ENCODE measurements at regions not wholly inside any gene's neighbourhood (a gene's known extent, or its start where the extent isn't known, plus 50 kb on each side); places are given as distances from the start of the nearest gene placed in this dataset.

DNA sequence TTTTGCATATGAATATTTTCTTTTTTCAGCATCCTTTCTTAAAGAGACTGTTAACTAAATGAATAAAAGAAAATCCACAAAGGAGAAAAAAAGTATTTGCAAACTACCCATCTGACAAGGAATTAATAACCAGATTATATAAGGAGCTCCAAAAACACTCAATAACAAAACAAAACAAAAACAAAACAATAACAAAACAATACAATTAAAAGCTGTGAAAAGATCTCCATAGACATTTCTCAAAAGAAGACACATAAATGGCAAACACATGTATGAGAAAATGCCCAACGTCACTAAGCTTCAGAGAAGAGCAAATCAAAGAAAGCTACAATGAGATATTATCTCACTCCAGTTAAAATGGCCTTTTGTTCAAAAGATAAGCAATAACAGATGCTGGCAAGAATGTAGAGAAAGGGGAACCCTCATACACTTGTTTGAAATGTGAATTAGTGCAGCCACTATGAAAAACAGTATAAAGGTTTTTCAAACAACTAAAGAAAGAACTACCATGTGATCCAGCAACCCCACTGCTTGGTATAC, 1310.0 kb upstream of the EYS start:
- DNase-seq, result no peak
- no TSS peak for BruUV-seq (replicated peaks)
- Mint-ChIP-seq H3K9me3 (ENCODE audit: low read depth, unreplicated experiment) (peaks cover 2% of the 10 kb centered on the region), H3K27me3 (ENCODE audit: unreplicated experiment) (no peaks in the 10 kb centered on the region), H3K4me3 (ENCODE audit: low read depth, unreplicated experiment) (no peak overlapping the region), H3K36me3 (ENCODE audit: insufficient read depth, unreplicated experiment) (no peaks in the 10 kb centered on the region), H3K27ac (ENCODE audit: unreplicated experiment) (no peak overlapping the region), H3K4me1 (ENCODE audit: low read depth, unreplicated experiment) (no peaks in the 10 kb centered on the region)
- intact Hi-C loops (cut with micrococcal nuclease; ENCODE audit: unreplicated experiment), result no loop called here
- CTCF ChIA-PET, result no interaction called here
- TF ChIP-seq, protein P1, sequence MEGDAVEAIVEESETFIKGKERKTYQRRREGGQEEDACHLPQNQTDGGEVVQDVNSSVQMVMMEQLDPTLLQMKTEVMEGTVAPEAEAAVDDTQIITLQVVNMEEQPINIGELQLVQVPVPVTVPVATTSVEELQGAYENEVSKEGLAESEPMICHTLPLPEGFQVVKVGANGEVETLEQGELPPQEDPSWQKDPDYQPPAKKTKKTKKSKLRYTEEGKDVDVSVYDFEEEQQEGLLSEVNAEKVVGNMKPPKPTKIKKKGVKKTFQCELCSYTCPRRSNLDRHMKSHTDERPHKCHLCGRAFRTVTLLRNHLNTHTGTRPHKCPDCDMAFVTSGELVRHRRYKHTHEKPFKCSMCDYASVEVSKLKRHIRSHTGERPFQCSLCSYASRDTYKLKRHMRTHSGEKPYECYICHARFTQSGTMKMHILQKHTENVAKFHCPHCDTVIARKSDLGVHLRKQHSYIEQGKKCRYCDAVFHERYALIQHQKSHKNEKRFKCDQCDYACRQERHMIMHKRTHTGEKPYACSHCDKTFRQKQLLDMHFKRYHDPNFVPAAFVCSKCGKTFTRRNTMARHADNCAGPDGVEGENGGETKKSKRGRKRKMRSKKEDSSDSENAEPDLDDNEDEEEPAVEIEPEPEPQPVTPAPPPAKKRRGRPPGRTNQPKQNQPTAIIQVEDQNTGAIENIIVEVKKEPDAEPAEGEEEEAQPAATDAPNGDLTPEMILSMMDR (IDR thresholded peaks at IDR 0.05; ENCODE audit: unreplicated experiment), result no peak

DNA sequence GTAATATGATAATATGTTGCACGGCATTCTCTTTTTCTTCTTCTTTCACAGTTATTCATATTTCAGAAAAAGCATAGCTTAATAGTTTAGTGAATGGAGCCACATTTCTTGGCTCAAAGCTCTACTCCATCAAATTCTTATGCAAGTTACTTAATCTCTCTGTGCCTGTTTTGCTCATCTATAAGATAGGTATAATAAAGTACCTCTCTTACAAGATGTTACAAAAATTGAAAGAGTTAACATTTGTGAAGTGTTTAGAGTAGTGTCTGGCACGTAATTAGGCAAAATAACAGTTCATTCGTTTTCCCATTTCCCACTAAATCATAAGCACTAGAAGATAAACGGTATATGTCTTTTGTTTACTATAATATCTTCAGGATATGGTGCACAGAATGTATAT, 1304.4 kb upstream of the EYS start:
- no TSS peak for BruUV-seq (replicated peaks)
- TF ChIP-seq, protein P1 (IDR thresholded peaks at IDR 0.05; ENCODE audit: unreplicated experiment), result no peak
- H3K27ac Mint-ChIP-seq (ENCODE audit: unreplicated experiment), result no peak overlapping the region
- no peaks in the 10 kb centered on the region for H3K4me1 Mint-ChIP-seq (ENCODE audit: low read depth, unreplicated experiment)
- no peaks in the 10 kb centered on the region for H3K27me3 Mint-ChIP-seq (ENCODE audit: unreplicated experiment)
- CTCF ChIA-PET, result no interaction called here
- H3K36me3 Mint-ChIP-seq (ENCODE audit: insufficient read depth, unreplicated experiment), result no peaks in the 10 kb centered on the region
- no peak overlapping the region for H3K4me3 Mint-ChIP-seq (ENCODE audit: low read depth, unreplicated experiment)
- intact Hi-C loops (cut with micrococcal nuclease; ENCODE audit: unreplicated experiment), result no loop called here
- no peak for DNase-seq
- peaks cover 9% of the 10 kb centered on the region for H3K9me3 Mint-ChIP-seq (ENCODE audit: low read depth, unreplicated experiment)

DNA sequence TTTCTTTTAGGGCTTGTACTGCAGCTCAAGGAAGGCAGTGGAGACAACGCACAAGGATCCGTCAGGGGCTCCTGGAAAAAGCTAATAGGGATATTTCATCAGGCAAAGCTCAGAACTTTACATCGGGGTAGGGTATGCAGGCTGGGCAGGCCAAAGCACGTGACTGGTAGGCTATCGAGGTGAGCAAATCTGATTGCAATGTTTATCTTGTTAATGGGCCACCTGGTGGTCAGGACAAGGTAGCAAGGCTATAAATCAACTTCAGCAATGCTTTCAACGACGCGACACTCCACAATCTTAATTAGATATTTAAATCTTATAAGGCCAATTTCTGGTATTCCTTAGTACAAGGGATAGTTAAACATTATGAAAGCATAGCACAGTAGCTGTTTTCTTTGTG, 1302.8 kb upstream of the EYS start:
- no peak for DNase-seq
- intact Hi-C loops (cut with micrococcal nuclease; ENCODE audit: unreplicated experiment), result no loop called here
- TF ChIP-seq, protein P1 (IDR thresholded peaks at IDR 0.05; ENCODE audit: unreplicated experiment), result no peak
- H3K4me3 Mint-ChIP-seq (ENCODE audit: low read depth, unreplicated experiment), result no peak overlapping the region
- CTCF ChIA-PET, result no interaction called here
- peaks cover 9% of the 10 kb centered on the region for H3K9me3 Mint-ChIP-seq (ENCODE audit: low read depth, unreplicated experiment)
- H3K27me3 Mint-ChIP-seq (ENCODE audit: unreplicated experiment), result no peaks in the 10 kb centered on the region
- BruUV-seq (replicated peaks), result no TSS peak
- H3K27ac Mint-ChIP-seq (ENCODE audit: unreplicated experiment), result no peak overlapping the region
- H3K36me3 Mint-ChIP-seq (ENCODE audit: insufficient read depth, unreplicated experiment), result no peaks in the 10 kb centered on the region
- H3K4me1 Mint-ChIP-seq (ENCODE audit: low read depth, unreplicated experiment), result no peaks in the 10 kb centered on the region

DNA sequence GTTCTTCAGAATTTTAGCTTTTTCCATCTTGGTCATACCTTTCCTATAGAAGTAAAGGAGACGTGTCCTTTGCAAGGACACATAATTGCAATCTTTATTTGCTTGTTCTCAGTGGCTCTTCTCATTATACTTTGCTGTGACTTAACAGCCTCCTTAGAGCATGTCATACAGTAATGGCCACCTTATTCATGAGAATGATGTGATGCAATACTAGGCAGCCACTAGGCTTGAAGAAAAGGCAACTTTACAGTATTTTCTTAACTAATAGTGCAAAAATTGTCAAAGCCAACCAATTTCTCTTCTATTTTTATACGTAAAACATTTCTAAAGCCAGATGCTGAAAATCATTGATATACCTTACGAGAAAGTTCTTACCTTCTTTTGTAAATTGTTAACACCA, 1296.8 kb upstream of the EYS start:
- BruUV-seq (replicated peaks), result no TSS peak
- CTCF ChIA-PET, result no interaction called here
- H3K36me3 Mint-ChIP-seq (ENCODE audit: insufficient read depth, unreplicated experiment), result no peaks in the 10 kb centered on the region
- TF ChIP-seq, protein P1 (IDR thresholded peaks at IDR 0.05; ENCODE audit: unreplicated experiment), result no peak
- no peak overlapping the region for H3K27ac Mint-ChIP-seq (ENCODE audit: unreplicated experiment)
- intact Hi-C loops (cut with micrococcal nuclease; ENCODE audit: unreplicated experiment), result no loop called here
- no peak overlapping the region for H3K4me3 Mint-ChIP-seq (ENCODE audit: low read depth, unreplicated experiment)
- no peak for DNase-seq
- H3K9me3 Mint-ChIP-seq (ENCODE audit: low read depth, unreplicated experiment), result peaks cover 17% of the 10 kb centered on the region
- H3K27me3 Mint-ChIP-seq (ENCODE audit: unreplicated experiment), result no peaks in the 10 kb centered on the region
- H3K4me1 Mint-ChIP-seq (ENCODE audit: low read depth, unreplicated experiment), result no peaks in the 10 kb centered on the region

Measured in Calu3 (cell line).